ENCODE measurements at regions not wholly inside any gene's neighbourhood (a gene's known extent, or its start where the extent isn't known, plus 50 kb on each side); places are given as distances from the start of the nearest gene placed in this dataset.

GRCh38 chr15:77557564-77557963, 75.1 kb downstream of the LINGO1 start:
- no peak for TF ChIP-seq CTCF (IDR thresholded peaks at IDR 0.05)
- TF ChIP-seq POLR2A (IDR thresholded peaks at IDR 0.05) = no peak
- H3K4me3 ChIP-seq = no peak overlapping the region
- 78 to 100% methylated on average over 1 of the region's 1 CpG for WGBS, 2 donors
- no peak for DNase-seq
- peaks cover 4% of the 10 kb centered on the region for H3K4me1 ChIP-seq
- intact Hi-C loops (cut with DNase I; ENCODE audit: low total_unique reads) = no loop called here
- H3K27ac ChIP-seq = no peak overlapping the region
- H3K27me3 ChIP-seq = no peaks in the 10 kb centered on the region
- no peaks in the 10 kb centered on the region for H3K9me3 ChIP-seq
- H3K36me3 ChIP-seq (ENCODE audit: low read depth, missing control alignments) = no peaks in the 10 kb centered on the region

GRCh38 chr15:77557144-77557543, 75.6 kb downstream of the LINGO1 start:
- Histone ChIP-seq H3K36me3 (ENCODE audit: low read depth, missing control alignments) (no peaks in the 10 kb centered on the region), H3K27me3 (no peaks in the 10 kb centered on the region), H3K27ac (no peak overlapping the region), H3K4me1 (peaks cover 4% of the 10 kb centered on the region), H3K9me3 (no peaks in the 10 kb centered on the region), H3K4me3 (no peak overlapping the region)
- TF ChIP-seq POLR2A (IDR thresholded peaks at IDR 0.05) = no peak
- TF ChIP-seq CTCF (IDR thresholded peaks at IDR 0.05) = no peak
- intact Hi-C loops (cut with DNase I; ENCODE audit: low total_unique reads) = no loop called here
- 62 to 91% methylated on average over 10 of the region's 10 CpGs for whole genome bisulfite sequencing, 2 donors
- peak; percentile 33 for DNase-seq

- Histone ChIP-seq H3K27me3 (no peaks in the 10 kb centered on the region), H3K27ac (no peak overlapping the region), H3K4me3 (no peak overlapping the region), H3K36me3 (ENCODE audit: low read depth, missing control alignments) (no peaks in the 10 kb centered on the region), H3K4me1 (peaks cover 4% of the 10 kb centered on the region), H3K9me3 (no peaks in the 10 kb centered on the region)
- DNase-seq = no peak
- 69 to 79% methylated on average over 7 of the region's 7 CpGs for WGBS, 2 donors
- TF ChIP-seq POLR2A (IDR thresholded peaks at IDR 0.05) (no peak), CTCF (IDR thresholded peaks at IDR 0.05) (no peak)
- intact Hi-C loops (cut with DNase I; ENCODE audit: low total_unique reads) = no loop called here
These were observed 76.1 kb downstream of the LINGO1 start for GRCh38 chr15:77556622-77557021.

GRCh38 chr15:77555232-77555631, 77.5 kb downstream of the LINGO1 start:
- WGBS, 2 donors = 79 to 96% methylated on average over 4 to 8 of the region's 8 CpGs
- no peak overlapping the region for H3K27ac ChIP-seq
- intact Hi-C loops (cut with DNase I; ENCODE audit: low total_unique reads) = no loop called here

More at GRCh38 chr15:77555232-77555631, 77.5 kb downstream of the LINGO1 start:
- Histone ChIP-seq H3K4me3 (no peak overlapping the region), H3K27me3 (no peaks in the 10 kb centered on the region), H3K9me3 (no peaks in the 10 kb centered on the region), H3K4me1 (peaks cover 4% of the 10 kb centered on the region), H3K36me3 (ENCODE audit: low read depth, missing control alignments) (no peaks in the 10 kb centered on the region)
- TF ChIP-seq CTCF (IDR thresholded peaks at IDR 0.05) (no peak), POLR2A (IDR thresholded peaks at IDR 0.05) (no peak)
- no peak for DNase-seq
